ENCODE measurements at regions not wholly inside any gene's neighbourhood (a gene's known extent, or its start where the extent isn't known, plus 50 kb on each side); places are given as distances from the start of the nearest gene placed in this dataset.
"Not testable (repeated sequence)": the region's sequence is repeated elsewhere in the genome, so short reads cannot be mapped to it uniquely, and the experiment has no call there.

- H3K4me3 ChIP-seq: not testable (repeated sequence)
Observed at GRCh38 chr16:88276123-88276588, 106.6 kb upstream of the ZNF469 start.

GRCh38 chr16:88276591-88276990, 106.2 kb upstream of the ZNF469 start:
- Histone ChIP-seq H3K4me3 (no peak overlapping the region), H3K27ac (no peak overlapping the region)

More at GRCh38 chr16:88276123-88276588, 106.6 kb upstream of the ZNF469 start:
- H3K27ac ChIP-seq: not testable (repeated sequence)

GRCh38 chr16:88279998-88280397, 102.8 kb upstream of the ZNF469 start:
- no peak overlapping the region for H3K4me3 ChIP-seq
- H3K27ac ChIP-seq: no peak overlapping the region

- no peak overlapping the region for H3K4me3 ChIP-seq
- peak overlapping the region in 1 of 21 experiments; percentile 11 for H3K27ac ChIP-seq
Observed at GRCh38 chr16:88281858-88282563, 100.7 kb upstream of the ZNF469 start.

- H3K4me3 ChIP-seq: no peak overlapping the region
- H3K27ac ChIP-seq: peak overlapping the region in 2 of 21 experiments; percentile 11 to 14
Observed at GRCh38 chr16:88282564-88283395, 100.0 kb upstream of the ZNF469 start.

- Histone ChIP-seq H3K27ac (no peak overlapping the region), H3K4me3 (no peak overlapping the region)
Observed at GRCh38 chr16:88283596-88283995, 99.2 kb upstream of the ZNF469 start.

- no peak overlapping the region for H3K27ac ChIP-seq
- H3K4me3 ChIP-seq: no peak overlapping the region
Observed at GRCh38 chr16:88284101-88284500, 98.7 kb upstream of the ZNF469 start.

- Histone ChIP-seq H3K27ac (no peak overlapping the region), H3K4me3 (no peak overlapping the region)
Observed at GRCh38 chr16:88284626-88285513, 97.9 kb upstream of the ZNF469 start.

- no peak overlapping the region for H3K4me3 ChIP-seq
- no peak overlapping the region for H3K27ac ChIP-seq
Observed at GRCh38 chr16:88285514-88285822, 97.3 kb upstream of the ZNF469 start.

- Histone ChIP-seq H3K4me3 (no peak overlapping the region), H3K27ac (no peak overlapping the region)
Observed at GRCh38 chr16:88286301-88286923, 96.3 kb upstream of the ZNF469 start.

GRCh38 chr16:88287219-88287618, 95.5 kb upstream of the ZNF469 start:
- Histone ChIP-seq H3K27ac (no peak overlapping the region), H3K4me3 (no peak overlapping the region)

GRCh38 chr16:88288303-88288702, 94.5 kb upstream of the ZNF469 start:
- no peak overlapping the region for H3K4me3 ChIP-seq
- no peak overlapping the region for H3K27ac ChIP-seq

GRCh38 chr16:88289001-88289400, 93.8 kb upstream of the ZNF469 start:
- Histone ChIP-seq H3K4me3 (no peak overlapping the region), H3K27ac (no peak overlapping the region)

- no peak overlapping the region for H3K4me3 ChIP-seq
- H3K27ac ChIP-seq: peak overlapping the region in 1 of 21 experiments; percentile 13
Observed at GRCh38 chr16:88289561-88289960, 93.2 kb upstream of the ZNF469 start.

- no peak overlapping the region for H3K4me3 ChIP-seq
- H3K27ac ChIP-seq: peak overlapping the region in 1 of 21 experiments; percentile 13
Observed at GRCh38 chr16:88289968-88290401, 92.8 kb upstream of the ZNF469 start.

- Histone ChIP-seq H3K4me3 (no peak overlapping the region), H3K27ac (no peak overlapping the region)
Observed at GRCh38 chr16:88290850-88291830, 91.6 kb upstream of the ZNF469 start.

- H3K4me3 ChIP-seq: no peak overlapping the region
- H3K27ac ChIP-seq: no peak overlapping the region
Observed at GRCh38 chr16:88292007-88292970, 90.5 kb upstream of the ZNF469 start.
